GM21381 (cell line): ENCODE measurements at regions not wholly inside any gene's neighbourhood (a gene's known extent, or its start where the extent isn't known, plus 50 kb on each side); places are given as distances from the start of the nearest gene placed in this dataset.

Source experiments
- ATAC-seq: cut with Tn5 transposase; IDR thresholded peaks from one replicate; pipeline ENCODE4 v1.9.1; 2021; ENCODE audit warnings: mild to moderate bottlenecking, moderate library complexity; ENCODE audit not compliant: unreplicated experiment

- no peak for ATAC-seq
Observed at GRCh38 chr5:15027764-15028163, 156.2 kb upstream of the ANKH start.

GRCh38 chr5:15026944-15027343, 155.4 kb upstream of the ANKH start:
- ATAC-seq, result no peak

GRCh38 chr5:15026011-15026893, 154.7 kb upstream of the ANKH start:
- ATAC-seq, result no peak

GRCh38 chr5:15023846-15024245, 152.3 kb upstream of the ANKH start:
- ATAC-seq, result no peak

GRCh38 chr5:15023266-15023665, 151.7 kb upstream of the ANKH start:
- ATAC-seq, result no peak

- no peak for ATAC-seq
Observed at GRCh38 chr5:15021266-15022046, 149.9 kb upstream of the ANKH start.

- no peak for ATAC-seq
Observed at GRCh38 chr5:15020736-15021135, 149.2 kb upstream of the ANKH start.

GRCh38 chr5:15014809-15015208, 143.2 kb upstream of the ANKH start:
- ATAC-seq, result no peak

GRCh38 chr5:15013654-15014463, 142.3 kb upstream of the ANKH start:
- ATAC-seq, result no peak

- ATAC-seq, result no peak
Observed at GRCh38 chr5:15012061-15012460, 140.5 kb upstream of the ANKH start.

GRCh38 chr5:15010936-15011335, 139.4 kb upstream of the ANKH start:
- ATAC-seq, result no peak

GRCh38 chr5:15009420-15009819, 137.8 kb upstream of the ANKH start:
- no peak for ATAC-seq

- no peak for ATAC-seq
Observed at GRCh38 chr5:15008921-15009320, 137.3 kb upstream of the ANKH start.

- ATAC-seq, result no peak
Observed at GRCh38 chr5:15008476-15008875, 136.9 kb upstream of the ANKH start.

GRCh38 chr5:15007646-15008045, 136.1 kb upstream of the ANKH start:
- no peak for ATAC-seq

GRCh38 chr5:15004506-15004905, 132.9 kb upstream of the ANKH start:
- ATAC-seq, result no peak

GRCh38 chr5:15003511-15003920, 131.9 kb upstream of the ANKH start:
- peak; percentile 96 for ATAC-seq

- no peak for ATAC-seq
Observed at GRCh38 chr5:15002791-15003190, 131.2 kb upstream of the ANKH start.

GRCh38 chr5:15002173-15002572, 130.6 kb upstream of the ANKH start:
- ATAC-seq, result no peak

GRCh38 chr5:15001517-15001916, 129.9 kb upstream of the ANKH start:
- no peak for ATAC-seq

GRCh38 chr5:14998491-14998890, 126.9 kb upstream of the ANKH start:
- no peak for ATAC-seq
